Heart left ventricle (tissue), 16 donors: ENCODE measurements at regions not wholly inside any gene's neighbourhood (a gene's known extent, or its start where the extent isn't known, plus 50 kb on each side); places are given as distances from the start of the nearest gene placed in this dataset.
A peak's percentile ranks its signal among the peaks of the same experiment; 100 is the strongest.

Experiments
- ATAC-seq, 4 donors: fragments of 200-7000 bp; cut with Tn5 transposase; one replicate each; pipeline ENCODE4 v1.9.1; 2020 to 2022; ENCODE audit warnings: moderate library complexity in 4 of 4, mild to moderate bottlenecking in 3 of 4, moderate number of reproducible peaks in 1 of 4
- DNase-seq, 5 donors: peaks; one replicate each; pipeline ENCODE4 v3.0.0-alpha.2; 2020
- H3K27ac ChIP-seq, 12 donors: fragments of 200-600 bp; sonication (generic) in 4 of 12; one replicate each; pipeline versions ENCODE4 v1.5.0 to v1.8.0; 2016 to 2022; ENCODE audit warnings: mild to moderate bottlenecking in 2 of 12
- H3K27me3 ChIP-seq, 9 donors: fragments of 200-600 bp; sonication (generic) in 2 of 9; one replicate each; pipeline versions ENCODE4 v1.5.1 to v1.8.0; 2016 to 2022; ENCODE audit warnings: mild to moderate bottlenecking in 3 of 9
- H3K36me3 ChIP-seq, 9 donors: fragments of 200-600 bp; sonication (generic) in 2 of 9; one replicate each; pipeline versions ENCODE4 v1.5.0 to v1.8.0; 2018 to 2022; ENCODE audit warnings: mild to moderate bottlenecking in 2 of 9
- H3K4me1 ChIP-seq, 12 donors: fragments of 200-600 bp; sonication (generic) in 4 of 12; one replicate each; pipeline versions ENCODE4 v1.5.0 to v1.8.0; 2016 to 2022; ENCODE audit warnings: mild to moderate bottlenecking in 3 of 12
- H3K4me3 ChIP-seq, 12 donors: fragments of 200-600 bp; sonication (generic) in 4 of 12; one replicate each; pipeline versions ENCODE4 v1.5.0 to v1.8.0; 2017 to 2022; ENCODE audit warnings: mild to moderate bottlenecking in 9 of 12, moderate library complexity in 4 of 12
- H3K9me3 ChIP-seq, 12 donors: fragments of 200-600 bp; sonication (generic) in 4 of 12; one replicate each; pipeline versions ENCODE4 v1.5.0 to v1.8.0; 2016 to 2022; ENCODE audit warnings: mild to moderate bottlenecking in 1 of 12
- POLR2A ChIP-seq, 2 donors: fragments of 450-650 bp; IDR thresholded peaks; one replicate each; pipeline ENCODE4 v1.6.1; 2017; ENCODE audit warnings: antibody characterized with exemption in 2 of 2, mild to moderate bottlenecking in 2 of 2, moderate library complexity in 2 of 2
- WGBS, 4 donors: extraction: QIAGEN DNeasy Blood & Tissue Kit in 2 of 4; methylation state at CpG; one replicate each; pipeline versions ENCODE4 v1.1.5 to v1.1.7; 2013 to 2018; 5-methylcytosine and 5-hydroxymethylcytosine counted together
- intact Hi-C, 10 donors: fragments of 100-400 bp; cut with DNase I; formaldehyde crosslinking; loops; one replicate each; pipeline versions ENCODE4 v1.11.1 to v1.14.2; 2022
- TF ChIP-seq, protein P1 (sequence below), 12 donors: fragments of 200-600 bp; sonication (generic) in 4 of 12; IDR thresholded peaks; one replicate each; pipeline versions ENCODE4 v1.5.0 to v1.8.0; 2018 to 2022; ENCODE audit warnings: antibody characterized with exemption in 12 of 12, mild to moderate bottlenecking in 5 of 12
- donor health status: ischemic (EF 13 %, LVEDD 7.1; RV severe dilation, severe dysfunction).
- donor health status: healthy with polysubstance abuse.
- donor health status: DM: no; HTN: yes; CAD: no.
- donor health status: DM: no; HTN: no; CAD: no.
- donor health status: ischemic (EF 25% LVEDD 6.9; RV normal size, moderate dysfunction).
- donor health status: ischemic (EF 25% LVEDD 5.7; RV mildly dilated, moderate dysfunction).
- donor health status: healthy.
- donor health status: DM: yes; HTN: yes; CAD: no.
- donor health status: ischemic (EF 35%, LVEDD 5.7; RV mildly dilated, moderate dysfunction).
- donor health status: nonischemic (EF 11% LVEDD 7.7; RV severe dilation, severe dysfunction).
- donor health status: DM: yes; HTN: yes; CAD: no.
- donor health status: PGD.
- donor health status: ischemic (EF 29% LVEDD 5.4; RV normal size, mild dysfunction).
- donor health status: nonischemic (EF 23%, LVEDD 6.1; RV moderate dilation, normal function).

DNA sequence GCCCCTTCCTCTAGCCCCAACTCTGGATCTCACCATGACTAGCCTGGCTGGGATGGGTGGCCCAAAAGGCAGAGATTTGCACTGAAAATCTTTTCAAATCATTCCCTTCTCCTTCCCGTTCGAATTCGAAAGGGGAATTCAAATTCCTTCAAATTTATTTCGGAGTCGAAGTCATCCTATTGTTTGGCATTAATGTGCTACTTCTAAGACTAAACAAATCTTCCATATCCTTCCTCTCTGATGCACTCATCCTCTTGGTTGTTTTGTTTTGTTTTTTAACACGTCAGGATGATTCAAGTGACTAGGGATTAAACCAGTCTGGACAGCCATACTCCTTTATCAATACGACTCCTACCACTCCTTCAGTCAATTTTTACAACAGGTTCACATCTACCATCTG is 95.5 kb upstream of the SGIP1 start:
- H3K4me3 ChIP-seq: peak overlapping the region in 1 of 12 donors; percentile 15
- intact Hi-C loops: no loop called here
- TF ChIP-seq, protein P1, sequence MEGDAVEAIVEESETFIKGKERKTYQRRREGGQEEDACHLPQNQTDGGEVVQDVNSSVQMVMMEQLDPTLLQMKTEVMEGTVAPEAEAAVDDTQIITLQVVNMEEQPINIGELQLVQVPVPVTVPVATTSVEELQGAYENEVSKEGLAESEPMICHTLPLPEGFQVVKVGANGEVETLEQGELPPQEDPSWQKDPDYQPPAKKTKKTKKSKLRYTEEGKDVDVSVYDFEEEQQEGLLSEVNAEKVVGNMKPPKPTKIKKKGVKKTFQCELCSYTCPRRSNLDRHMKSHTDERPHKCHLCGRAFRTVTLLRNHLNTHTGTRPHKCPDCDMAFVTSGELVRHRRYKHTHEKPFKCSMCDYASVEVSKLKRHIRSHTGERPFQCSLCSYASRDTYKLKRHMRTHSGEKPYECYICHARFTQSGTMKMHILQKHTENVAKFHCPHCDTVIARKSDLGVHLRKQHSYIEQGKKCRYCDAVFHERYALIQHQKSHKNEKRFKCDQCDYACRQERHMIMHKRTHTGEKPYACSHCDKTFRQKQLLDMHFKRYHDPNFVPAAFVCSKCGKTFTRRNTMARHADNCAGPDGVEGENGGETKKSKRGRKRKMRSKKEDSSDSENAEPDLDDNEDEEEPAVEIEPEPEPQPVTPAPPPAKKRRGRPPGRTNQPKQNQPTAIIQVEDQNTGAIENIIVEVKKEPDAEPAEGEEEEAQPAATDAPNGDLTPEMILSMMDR (IDR thresholded peaks at IDR 0.05): no peak
- TF ChIP-seq POLR2A (IDR thresholded peaks at IDR 0.05): no peak
- H3K27me3 ChIP-seq: no peaks in the 10 kb centered on the region
- DNase-seq: no peak
- H3K4me1 ChIP-seq: peaks cover 0 to 19% (median 0%) of the 10 kb centered on the region in 12 donors
- 69 to 84% (median 84%) methylated on average over 7 of the region's 7 CpGs for WGBS, 4 donors
- ATAC-seq: no peak
- no peaks in the 10 kb centered on the region for H3K36me3 ChIP-seq
- no peaks in the 10 kb centered on the region for H3K9me3 ChIP-seq
- peak overlapping the region in 1 of 12 donors; percentile 77 for H3K27ac ChIP-seq

DNA sequence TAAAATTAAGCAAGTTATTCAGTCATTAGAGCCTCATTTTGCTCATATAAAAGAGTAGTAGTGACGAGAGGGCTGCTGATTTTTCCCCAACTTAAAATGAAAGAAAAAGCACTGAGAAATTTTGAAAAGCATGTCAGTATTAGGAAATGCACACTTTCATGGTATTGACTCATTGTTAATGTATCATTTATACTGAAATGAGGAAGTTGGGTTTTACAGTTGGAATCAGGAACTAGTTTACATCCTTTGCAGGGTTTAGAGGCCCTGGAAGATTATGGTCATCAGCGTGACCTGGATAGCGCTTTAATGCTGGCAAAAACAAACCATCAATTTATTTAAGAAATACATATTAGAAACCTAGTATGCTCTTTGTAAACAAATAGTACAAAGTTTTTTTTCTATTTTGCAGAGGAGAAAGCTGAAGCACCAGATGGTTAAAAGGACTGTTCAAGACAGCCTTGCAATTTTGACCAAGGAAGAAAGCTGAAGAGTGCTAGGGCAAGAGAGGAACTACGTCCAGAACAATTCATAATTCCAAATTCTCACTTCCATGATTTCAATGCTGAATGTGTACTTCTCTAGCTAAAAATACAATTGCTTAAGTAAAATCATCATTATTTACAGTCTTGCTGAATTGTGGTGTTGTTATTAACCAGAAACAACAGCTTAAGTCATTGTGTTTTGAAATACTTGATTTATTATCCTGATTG is 94.8 kb upstream of the SGIP1 start:
- peaks cover 0 to 19% (median 0%) of the 10 kb centered on the region in 12 donors for H3K4me1 ChIP-seq
- no peak for TF ChIP-seq POLR2A (IDR thresholded peaks at IDR 0.05)
- TF ChIP-seq, protein P1 (IDR thresholded peaks at IDR 0.05): no peak
- WGBS, 4 donors: 81 to 87% (median 86%) methylated on average over 4 of the region's 4 CpGs
- intact Hi-C loops: no loop called here
- peak in 2 of 4 donors; percentile 46 to 62 for ATAC-seq
- peak overlapping the region in 1 of 12 donors; percentile 15 for H3K4me3 ChIP-seq
- H3K36me3 ChIP-seq: no peaks in the 10 kb centered on the region
- H3K27ac ChIP-seq: peak overlapping the region in 1 of 12 donors; percentile 77
- H3K9me3 ChIP-seq: no peaks in the 10 kb centered on the region
- no peaks in the 10 kb centered on the region for H3K27me3 ChIP-seq
- no peak for DNase-seq

DNA sequence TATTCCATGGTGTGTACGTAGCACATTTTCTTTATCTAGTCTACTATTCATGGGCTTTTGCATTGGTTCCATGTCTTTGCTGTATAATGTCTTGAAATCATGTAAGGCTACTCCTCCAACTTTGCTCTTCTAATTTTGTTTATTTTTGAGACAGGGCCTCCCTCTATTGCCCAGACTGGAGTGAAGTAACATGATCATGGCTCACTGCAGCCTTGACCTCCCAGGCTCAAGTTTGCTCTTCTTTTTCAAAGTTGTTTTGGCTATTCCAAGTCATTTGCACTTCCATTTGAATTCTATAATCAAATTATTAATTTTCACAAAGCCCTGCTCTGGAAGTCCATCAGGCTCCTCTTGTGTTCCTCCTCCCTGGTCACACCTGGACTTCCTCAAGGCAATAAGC is 90.2 kb upstream of the SGIP1 start:
- Histone ChIP-seq H3K9me3 (no peaks in the 10 kb centered on the region), H3K36me3 (no peaks in the 10 kb centered on the region), H3K27me3 (no peaks in the 10 kb centered on the region), H3K27ac (no peak overlapping the region), H3K4me3 (no peak overlapping the region), H3K4me1 (peaks cover 0 to 29% (median 8%) of the 10 kb centered on the region in 12 donors)
- WGBS, 4 donors: 92 to 98% (median 96%) methylated on average over 1 of the region's 1 CpG
- TF ChIP-seq, protein P1 (IDR thresholded peaks at IDR 0.05): peak in 2 of 12 donors; percentile 17 to 22
- TF ChIP-seq POLR2A (IDR thresholded peaks at IDR 0.05): no peak
- intact Hi-C loops: loop anchor here in 5 of 10 donors (2.0 to 10.0 kb wide), 4 partner anchors 109 to 281 kb away; no protein-coding TSS in a partner anchor
- no peak for ATAC-seq
- no peak for DNase-seq

DNA sequence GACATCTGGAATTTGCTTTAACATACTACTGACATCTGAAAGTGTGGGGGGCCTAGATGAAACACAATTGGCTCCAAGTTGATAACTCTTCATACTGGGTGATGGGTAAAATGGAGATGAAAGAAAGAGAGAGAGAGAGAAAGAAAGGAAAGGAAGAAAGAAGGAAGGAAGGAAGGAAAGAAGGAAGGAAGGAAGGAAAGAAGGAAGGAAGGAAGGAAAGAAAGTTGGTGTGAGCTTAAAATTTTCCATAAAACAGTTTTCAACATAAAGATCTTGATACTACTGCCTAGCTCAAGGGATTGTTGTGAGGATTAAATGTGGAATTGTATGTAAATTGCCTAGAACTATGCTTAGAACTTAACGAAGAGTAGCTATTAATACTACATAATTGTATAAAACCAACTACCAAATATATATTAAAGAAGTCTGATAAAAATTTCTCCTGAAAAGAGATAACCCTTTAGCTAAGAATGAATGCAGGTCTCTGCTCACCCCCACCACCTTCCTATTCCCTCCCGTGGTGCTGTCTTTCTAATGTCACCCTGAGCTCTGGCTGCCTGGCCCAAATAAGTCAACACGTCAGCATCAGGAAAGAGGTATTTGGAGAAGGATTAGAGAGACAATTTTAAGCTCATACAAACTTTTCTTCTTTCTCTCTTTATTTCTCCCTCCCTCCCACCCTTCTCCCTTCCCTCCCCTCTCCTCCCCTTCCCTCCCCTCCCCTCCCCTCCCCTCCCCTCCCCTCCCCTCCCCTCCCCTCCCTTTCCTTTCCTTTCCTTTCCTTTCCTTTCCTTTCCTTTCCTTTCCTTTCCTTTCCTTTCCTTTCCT is 89.3 kb upstream of the SGIP1 start:
- Histone ChIP-seq H3K4me1 (peaks cover 0 to 24% (median 10%) of the 10 kb centered on the region in 12 donors), H3K27me3 (no peaks in the 10 kb centered on the region), H3K9me3 (no peaks in the 10 kb centered on the region), H3K4me3 (no peak overlapping the region), H3K36me3 (no peaks in the 10 kb centered on the region), H3K27ac (peak overlapping the region in 2 of 12 donors; percentile 64 to 78)
- 37 to 55% (median 44%) methylated on average over 3 of the region's 3 CpGs for WGBS, 4 donors
- TF ChIP-seq POLR2A (IDR thresholded peaks at IDR 0.05): no peak
- TF ChIP-seq, protein P1 (IDR thresholded peaks at IDR 0.05): no peak
- ATAC-seq (no peak), DNase-seq (no peak)
- intact Hi-C loops: loop anchor here (2.0 to 10.0 kb wide), 10 partner anchors 58 to 487 kb away; no protein-coding TSS in a partner anchor
